Esophagus muscularis mucosa (tissue), 4 donors: ENCODE measurements at regions not wholly inside any gene's neighbourhood (a gene's known extent, or its start where the extent isn't known, plus 50 kb on each side); places are given as distances from the start of the nearest gene placed in this dataset.

Experiments
- DNase-seq: peaks from one replicate; pipeline ENCODE4 v3.0.0-alpha.2; 2017; ENCODE audit errors: extremely low spot score
- H3K27ac ChIP-seq, 4 donors: fragments of 200-600 bp; sonication (generic); replicated peaks in 1 of 4; 1 replicate in 3 of 4; 2 replicates in 1 of 4; pipeline ENCODE4 v1.5.1; 2016 to 2019; ENCODE audit warnings: mild to moderate bottlenecking in 1 of 4
- H3K27me3 ChIP-seq, 4 donors: fragments of 200-600 bp; sonication (generic); one replicate each; pipeline versions ENCODE4 v1.5.1 to v1.6.0; 2016 to 2019
- H3K36me3 ChIP-seq, 4 donors: fragments of 200-600 bp; sonication (generic); one replicate each; pipeline ENCODE4 v1.5.1; 2016 to 2019
- H3K4me1 ChIP-seq, 4 donors: fragments of 200-600 bp; sonication (generic); one replicate each; pipeline ENCODE4 v1.5.1; 2016 to 2019
- H3K4me3 ChIP-seq, 4 donors: fragments of 200-600 bp; sonication (generic); 1 replicate in 2 of 4; 2 replicates in 2 of 4; pipeline ENCODE4 v1.5.1; 2016 to 2019; ENCODE audit warnings: mild to moderate bottlenecking in 4 of 4, moderate library complexity in 1 of 4
- H3K9me3 ChIP-seq, 4 donors: fragments of 200-600 bp; sonication (generic); 1 replicate in 3 of 4; 2 replicates in 1 of 4; pipeline ENCODE4 v1.5.1; 2016 to 2019
- CTCF ChIP-seq, 3 experiments: fragments of 200-600 bp in 2 of 3; fragments of 450-650 bp in 1 of 3; sonication (generic) in 2 of 3; IDR thresholded peaks; one replicate each; pipeline ENCODE4 v1.5.1; 2017 to 2019; ENCODE audit warnings: antibody characterized with exemption in 3 of 3, mild to moderate bottlenecking in 2 of 3, moderate library complexity in 1 of 3
- EP300 ChIP-seq: sonication (generic); formaldehyde crosslinking; IDR thresholded peaks from one replicate; pipeline ENCODE4 v1.6.1; 2017; ENCODE audit warnings: antibody characterized with exemption
- POLR2A ChIP-seq: fragments of 450-650 bp; IDR thresholded peaks from one replicate; pipeline ENCODE4 v1.6.1; 2017; ENCODE audit warnings: antibody characterized with exemption, moderate library complexity, mild to moderate bottlenecking, low read depth
- POLR2AphosphoS5 ChIP-seq, 2 donors: sonication (generic); formaldehyde crosslinking; IDR thresholded peaks; one replicate each; pipeline ENCODE4 v1.6.1; 2017; ENCODE audit warnings: antibody characterized with exemption in 2 of 2
- WGBS: methylation state at CpG from one replicate; pipeline ENCODE4 v1.1.5; 2018; 5-methylcytosine and 5-hydroxymethylcytosine counted together
- intact Hi-C: fragments of 100-400 bp; cut with DNase I; formaldehyde crosslinking; loops from one replicate; pipeline ENCODE4 v1.15.1; 2023

GRCh38 chr15:47961401-47962090, 159.2 kb upstream of the SLC24A5 start:
- 79% methylated on average over 9 of the region's 9 CpGs for WGBS
- Histone ChIP-seq H3K36me3 (no peaks in the 10 kb centered on the region), H3K4me1 (no peaks in the 10 kb centered on the region), H3K9me3 (no peaks in the 10 kb centered on the region), H3K4me3 (no peak overlapping the region), H3K27ac (no peak overlapping the region), H3K27me3 (no peaks in the 10 kb centered on the region)
- intact Hi-C loops, result no loop called here
- DNase-seq, result no peak
- TF ChIP-seq POLR2AphosphoS5 (IDR thresholded peaks at IDR 0.05) (no peak), CTCF (IDR thresholded peaks at IDR 0.05) (no peak), EP300 (no peak), POLR2A (no peak)

GRCh38 chr15:47963265-47963664, 157.5 kb upstream of the SLC24A5 start:
- no peak for DNase-seq
- no peak overlapping the region for H3K27ac ChIP-seq
- H3K9me3 ChIP-seq, result no peaks in the 10 kb centered on the region
- 73% methylated on average over 4 of the region's 4 CpGs for WGBS
- intact Hi-C loops, result no loop called here
- H3K4me3 ChIP-seq, result no peak overlapping the region
- no peaks in the 10 kb centered on the region for H3K4me1 ChIP-seq
- no peak for TF ChIP-seq POLR2AphosphoS5 (IDR thresholded peaks at IDR 0.05)
- TF ChIP-seq CTCF (IDR thresholded peaks at IDR 0.05), result no peak
- no peak for TF ChIP-seq POLR2A
- TF ChIP-seq EP300, result no peak
- no peaks in the 10 kb centered on the region for H3K27me3 ChIP-seq
- H3K36me3 ChIP-seq, result no peaks in the 10 kb centered on the region

- Histone ChIP-seq H3K27ac (no peak overlapping the region), H3K36me3 (no peaks in the 10 kb centered on the region), H3K4me1 (no peaks in the 10 kb centered on the region), H3K27me3 (no peaks in the 10 kb centered on the region), H3K4me3 (no peak overlapping the region), H3K9me3 (no peaks in the 10 kb centered on the region)
- TF ChIP-seq EP300 (no peak), POLR2A (no peak), POLR2AphosphoS5 (IDR thresholded peaks at IDR 0.05) (no peak), CTCF (IDR thresholded peaks at IDR 0.05) (no peak)
- intact Hi-C loops, result no loop called here
- WGBS, result 93% methylated on average over 2 of the region's 2 CpGs
- no peak for DNase-seq
Measured at GRCh38 chr15:47964229-47964628, 156.6 kb upstream of the SLC24A5 start.

GRCh38 chr15:47965297-47965696, 155.5 kb upstream of the SLC24A5 start:
- H3K4me1 ChIP-seq, result no peaks in the 10 kb centered on the region
- H3K27ac ChIP-seq, result no peak overlapping the region
- no peaks in the 10 kb centered on the region for H3K36me3 ChIP-seq
- H3K27me3 ChIP-seq, result no peaks in the 10 kb centered on the region
- no peak for TF ChIP-seq EP300
- TF ChIP-seq POLR2A, result no peak
- TF ChIP-seq POLR2AphosphoS5 (IDR thresholded peaks at IDR 0.05), result no peak
- no peak for TF ChIP-seq CTCF (IDR thresholded peaks at IDR 0.05)
- WGBS, result 87% methylated on average over 4 of the region's 4 CpGs
- no peak for DNase-seq
- intact Hi-C loops, result no loop called here
- no peaks in the 10 kb centered on the region for H3K9me3 ChIP-seq
- H3K4me3 ChIP-seq, result no peak overlapping the region

GRCh38 chr15:47968593-47968992, 152.2 kb upstream of the SLC24A5 start:
- H3K4me3 ChIP-seq, result no peak overlapping the region
- no peak for DNase-seq
- intact Hi-C loops, result no loop called here
- TF ChIP-seq CTCF (IDR thresholded peaks at IDR 0.05), result no peak
- no peak overlapping the region for H3K27ac ChIP-seq
- no peaks in the 10 kb centered on the region for H3K4me1 ChIP-seq
- no peaks in the 10 kb centered on the region for H3K9me3 ChIP-seq
- H3K27me3 ChIP-seq, result no peaks in the 10 kb centered on the region
- WGBS, result 100% methylated on average over 1 of the region's 1 CpG
- no peaks in the 10 kb centered on the region for H3K36me3 ChIP-seq
